Embryonic facial prominence (tissue), 1 donor: ENCODE measurements at regions not wholly inside any gene's neighbourhood (a gene's known extent, or its start where the extent isn't known, plus 50 kb on each side); places are given as distances from the start of the nearest gene placed in this dataset.

Experiments used
- DNase-seq: peaks from one replicate; pipeline ENCODE4 v3.0.0-alpha.2; 2016; ENCODE audit errors: extremely low spot score

- no peak for DNase-seq
Measured at GRCh38 chr2:59583173-59583765, 970.2 kb downstream of the BCL11A start.

- DNase-seq: no peak
Measured at GRCh38 chr2:59578349-59578748, 975.1 kb downstream of the BCL11A start.

- DNase-seq: no peak
Measured at GRCh38 chr2:59575191-59575590, 978.3 kb downstream of the BCL11A start.

GRCh38 chr2:59572227-59572626, 981.2 kb downstream of the BCL11A start:
- DNase-seq: no peak

- no peak for DNase-seq
Measured at GRCh38 chr2:59570818-59571217, 982.6 kb downstream of the BCL11A start.

GRCh38 chr2:59569124-59569523, 984.3 kb downstream of the BCL11A start:
- DNase-seq: no peak

- no peak for DNase-seq
Measured at GRCh38 chr2:59568461-59568860, 985.0 kb downstream of the BCL11A start.

- DNase-seq: no peak
Measured at GRCh38 chr2:59567151-59567550, 986.3 kb downstream of the BCL11A start.

- no peak for DNase-seq
Measured at GRCh38 chr2:59566739-59567138, 986.7 kb downstream of the BCL11A start.

- no peak for DNase-seq
Measured at GRCh38 chr2:59561281-59561680, 992.2 kb downstream of the BCL11A start.

GRCh38 chr2:59560769-59561168, 992.7 kb downstream of the BCL11A start:
- DNase-seq: no peak

- DNase-seq: no peak
Measured at GRCh38 chr2:59540864-59541263, 1012.6 kb downstream of the BCL11A start.

- DNase-seq: no peak
Measured at GRCh38 chr2:59538398-59538911, 1015.0 kb downstream of the BCL11A start.

- DNase-seq: no peak
Measured at GRCh38 chr2:59532808-59533207, 1020.6 kb downstream of the BCL11A start.

GRCh38 chr2:59530258-59530657, 1023.2 kb downstream of the BCL11A start:
- no peak for DNase-seq

- DNase-seq: no peak
Measured at GRCh38 chr2:59529726-59530125, 1023.7 kb downstream of the BCL11A start.

- DNase-seq: no peak
Measured at GRCh38 chr2:59528525-59528924, 1024.9 kb downstream of the BCL11A start.

- no peak for DNase-seq
Measured at GRCh38 chr2:59502981-59503380, 1050.5 kb downstream of the BCL11A start.

- no peak for DNase-seq
Measured at GRCh38 chr2:59490994-59491393, 1062.5 kb downstream of the BCL11A start.

GRCh38 chr2:59490192-59490591, 1063.3 kb downstream of the BCL11A start:
- no peak for DNase-seq

- no peak for DNase-seq
Measured at GRCh38 chr2:59484673-59485072, 1068.8 kb downstream of the BCL11A start.

- DNase-seq: no peak
Measured at GRCh38 chr2:59463426-59463825, 1090.0 kb downstream of the BCL11A start.

- DNase-seq: no peak
Measured at GRCh38 chr2:59462422-59463197, 1090.8 kb downstream of the BCL11A start.
